ENCODE measurements at regions not wholly inside any gene's neighbourhood (a gene's known extent, or its start where the extent isn't known, plus 50 kb on each side); places are given as distances from the start of the nearest gene placed in this dataset.

GRCh38 chr2:120868366-120868765 is 132.7 kb downstream of the GLI2 start:
- DNase-seq (ENCODE audit: low read depth in 1 of 2, low spot score in 1 of 2) (no peak), ATAC-seq (no peak), FAIRE-seq (no peak)
- Histone ChIP-seq H3K4me1 (peaks cover 48% of the 10 kb centered on the region), H3K27ac (peak overlapping the region in 1 of 2 experiments; percentile 89; a peak in 2 of 6 replicates), H3K4me2 (no peak overlapping the region), H3K9me3 (no peaks in the 10 kb centered on the region), H3K4me3 (no peak overlapping the region)
- ChIA-PET POLR2A (no interaction called here), CTCF (interaction anchor here (0.7 to 1.6 kb wide), 4 partner anchors 8 to 1577 kb away, joined by 3 to 5 read pairs (median 4); no protein-coding TSS in a partner anchor)
- 91% methylated on average over 4 of the region's 4 CpGs for WGBS (ENCODE audit: missing lambda C conversion rate)
- TF ChIP-seq RCOR1 (IDR thresholded peaks at IDR 0.05; ENCODE audit: low read depth, low read length) (no peak), ESRRA (IDR thresholded peaks at IDR 0.05; ENCODE audit: borderline replicate concordance, low read length) (no peak), NFE2L2 (conservative IDR thresholded peaks at IDR 0.05; ENCODE audit: low read length) (no peak), HOXA7 (CRISPR knock-in tag; IDR thresholded peaks at IDR 0.05) (no peak), RNF2 (IDR thresholded peaks at IDR 0.05; ENCODE audit: borderline replicate concordance, low read depth) (no peak), PBX3 (IDR thresholded peaks at IDR 0.05) (no peak), RAD21 (conservative IDR thresholded peaks at IDR 0.05 in 1 of 2, IDR thresholded peaks at IDR 0.05 in 1 of 2) (no peak), HDAC2 (IDR thresholded peaks at IDR 0.05) (no peak), CBX8 (IDR thresholded peaks at IDR 0.05) (no peak), PHF8 (IDR thresholded peaks at IDR 0.05; ENCODE audit: borderline replicate concordance, low read depth) (no peak), MAZ (IDR thresholded peaks at IDR 0.05; ENCODE audit: borderline replicate concordance, low read depth, low read length) (no peak), MAFK (IDR thresholded peaks at IDR 0.05; ENCODE audit: partially characterized antibody) (no peak), CEBPB (IDR thresholded peaks at IDR 0.05) (no peak), GATA3 (IDR thresholded peaks at IDR 0.05; ENCODE audit: borderline replicate concordance) (no peak), E2F6 (IDR thresholded peaks at IDR 0.05; ENCODE audit: borderline replicate concordance, low read depth) (no peak), HEYL (CRISPR knock-in tag; IDR thresholded peaks at IDR 0.05) (no peak), ZFP36 (IDR thresholded peaks at IDR 0.05; ENCODE audit: borderline replicate concordance, partially characterized antibody) (no peak), SREBF2 (IDR thresholded peaks at IDR 0.05) (no peak), HOXB13 (CRISPR knock-in tag; IDR thresholded peaks at IDR 0.05; ENCODE audit: low read depth) (no peak)

GRCh38 chr2:120869036-120869729 is 133.5 kb downstream of the GLI2 start:
- H3K27ac ChIP-seq = peak overlapping the region in 1 of 2 experiments; percentile 44; a peak in 1 of 6 replicates
- H3K9me3 ChIP-seq = no peaks in the 10 kb centered on the region
- no peak overlapping the region for H3K4me2 ChIP-seq
- DNase-seq (ENCODE audit: low read depth in 1 of 2, low spot score in 1 of 2) (no peak), FAIRE-seq (no peak), ATAC-seq (no peak)
- ChIA-PET POLR2A (no interaction called here), CTCF (interaction anchor here (0.7 to 1.8 kb wide), 6 partner anchors 9 to 1578 kb away, joined by 3 to 7 read pairs (median 4); no protein-coding TSS in a partner anchor)
- TF ChIP-seq BCL3 (IDR thresholded peaks at IDR 0.05) = no peak
- TF ChIP-seq MAX (IDR thresholded peaks at IDR 0.05) = no peak
- TF ChIP-seq BHLHE40 (IDR thresholded peaks at IDR 0.05; ENCODE audit: low read depth, low read length) = no peak
- TF ChIP-seq ESRRA (IDR thresholded peaks at IDR 0.05; ENCODE audit: borderline replicate concordance, low read length) = no peak
- H3K4me3 ChIP-seq = no peak overlapping the region
- H3K4me1 ChIP-seq = peaks cover 40% of the 10 kb centered on the region
- WGBS (ENCODE audit: missing lambda C conversion rate) = 100% methylated on average over 1 of the region's 1 CpG
